Hypothalamus (tissue), 51 donors: ENCODE measurements at regions not wholly inside any gene's neighbourhood (a gene's known extent, or its start where the extent isn't known, plus 50 kb on each side); places are given as distances from the start of the nearest gene placed in this dataset.
"Not testable (repeated sequence)": the region's sequence is repeated elsewhere in the genome, so short reads cannot be mapped to it uniquely, and the experiment has no call there.

Source experiments
- DNase-seq, 51 donors: peaks; one replicate each; lab custom pipeline; 2025; lab: John Stamatoyannopoulos, UW

DNA sequence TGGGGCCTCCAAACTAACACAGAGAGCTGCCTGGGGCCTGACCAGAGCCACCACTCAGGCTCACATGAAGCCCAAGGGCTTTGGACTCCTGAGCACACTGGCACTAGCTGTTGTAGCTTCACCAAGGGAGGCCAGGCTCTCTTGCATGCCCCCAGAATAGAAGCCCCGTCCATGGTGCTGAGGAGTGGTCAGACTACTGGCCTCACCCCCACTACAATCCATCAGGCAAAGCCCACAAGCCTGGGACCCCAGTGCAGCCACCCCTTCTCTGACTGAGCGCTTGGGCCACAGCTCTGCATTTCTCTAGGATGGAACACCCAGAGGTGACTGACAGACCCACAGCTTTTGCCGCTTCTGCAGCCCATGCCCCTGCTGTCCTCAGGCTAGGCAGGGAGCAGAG, 180.8 kb downstream of the PYDC2 start:
- DNase-seq: no peak

DNA sequence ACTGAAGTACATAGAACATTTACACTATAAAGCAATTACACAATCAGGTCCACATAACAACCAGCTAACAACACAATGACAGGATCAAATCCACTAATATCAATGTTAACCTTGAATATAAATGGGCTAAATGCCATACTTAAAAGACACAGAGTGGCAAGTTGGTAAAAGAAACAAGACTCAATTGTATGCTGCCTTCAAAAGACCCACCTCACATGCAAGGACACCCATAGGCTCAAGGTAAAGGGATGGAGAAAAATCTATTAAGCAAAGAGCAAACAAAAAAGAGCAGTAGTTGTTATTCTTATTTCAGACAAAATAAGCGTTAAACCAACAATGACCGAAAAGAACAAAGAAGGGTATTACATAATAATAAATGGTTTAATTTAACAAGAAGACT, 183.3 kb downstream of the PYDC2 start:
- no peak for DNase-seq

DNA sequence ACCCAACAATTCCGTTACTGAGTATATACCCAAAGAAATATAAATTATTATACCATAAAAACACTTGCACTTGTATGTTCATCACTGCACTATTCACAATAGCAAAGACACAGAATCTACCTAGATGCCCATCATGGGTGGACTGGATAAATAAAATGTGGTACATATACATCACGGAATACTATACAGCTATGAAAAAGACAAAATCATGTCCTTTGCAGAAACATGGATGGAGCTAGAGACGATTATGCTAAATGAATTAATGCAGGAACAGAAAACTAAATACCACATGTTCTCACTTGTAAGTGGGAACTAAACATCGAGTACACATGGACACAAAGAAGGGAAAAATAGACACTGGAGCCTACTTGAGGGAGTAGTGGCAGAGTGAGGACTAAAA, 185.3 kb downstream of the PYDC2 start:
- no peak for DNase-seq

DNA sequence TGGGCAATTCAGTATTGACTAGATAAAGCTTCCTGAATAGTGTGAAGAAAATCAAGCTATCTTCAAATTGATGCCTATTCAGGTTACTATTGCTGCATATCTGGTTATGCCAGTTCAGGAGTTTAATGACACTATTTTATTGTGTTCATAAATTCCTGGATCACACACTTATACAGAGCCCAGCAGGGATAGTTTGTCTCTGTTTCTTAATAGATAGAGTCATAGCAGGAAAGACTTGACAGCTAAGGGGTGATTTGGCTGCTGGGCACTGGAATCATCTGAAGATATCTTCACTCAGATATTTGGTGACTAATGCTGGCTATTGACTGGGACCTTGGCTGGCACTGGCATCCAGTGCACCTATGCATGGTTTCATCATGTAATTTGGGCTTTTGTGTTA, 187.8 kb downstream of the PYDC2 start:
- no peak for DNase-seq

DNA sequence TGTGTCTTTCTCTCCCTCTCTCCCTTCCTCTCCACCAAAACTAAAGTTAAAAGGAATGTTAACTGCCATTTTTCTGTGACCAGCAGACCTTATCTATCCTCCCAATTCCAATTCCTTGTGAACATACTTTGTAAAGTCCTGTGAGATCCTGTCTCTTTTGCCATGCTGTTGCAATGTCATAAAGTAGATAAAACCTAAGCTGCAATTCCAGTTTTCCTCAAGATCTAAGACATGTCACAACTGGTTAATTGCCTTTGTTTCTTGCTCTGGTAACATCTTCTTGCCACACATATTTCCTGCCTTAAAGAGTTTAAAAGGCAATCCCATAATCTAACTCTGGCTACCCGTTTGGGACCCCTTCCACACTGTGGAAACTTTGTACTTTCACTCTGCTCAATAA, 188.7 kb downstream of the PYDC2 start:
- no peak for DNase-seq

DNA sequence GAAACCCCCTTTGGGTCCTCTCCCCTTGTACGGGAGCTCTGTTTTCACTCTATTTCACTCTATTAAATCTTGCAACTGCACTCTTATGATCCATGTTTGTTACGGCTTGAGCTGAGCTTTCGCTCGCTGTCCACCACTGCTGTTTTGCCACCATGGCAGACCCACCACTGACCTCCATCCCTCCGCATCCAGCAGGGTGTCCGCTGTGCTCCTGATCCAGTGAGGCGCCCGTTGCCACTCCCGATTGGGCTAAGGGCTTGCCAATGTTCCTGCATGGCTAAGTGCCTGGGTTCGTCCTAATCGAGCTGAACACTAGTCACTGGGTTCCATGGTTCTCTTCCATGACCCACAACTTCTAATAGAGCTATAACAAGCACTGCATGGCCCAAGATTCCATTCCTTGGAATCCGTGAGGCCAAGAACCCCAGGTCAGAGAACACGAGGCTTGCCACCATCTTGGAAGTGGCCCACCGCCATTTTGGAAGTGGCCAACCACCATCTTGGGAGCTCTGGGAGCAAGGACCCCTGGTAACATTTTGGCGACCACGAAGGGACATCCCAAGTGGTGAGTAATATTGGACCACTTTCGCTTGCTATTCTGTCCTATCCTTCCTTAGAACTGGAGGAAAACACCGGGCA, 197.9 kb downstream of the PYDC2 start:
- DNase-seq: not testable (repeated sequence)

DNA sequence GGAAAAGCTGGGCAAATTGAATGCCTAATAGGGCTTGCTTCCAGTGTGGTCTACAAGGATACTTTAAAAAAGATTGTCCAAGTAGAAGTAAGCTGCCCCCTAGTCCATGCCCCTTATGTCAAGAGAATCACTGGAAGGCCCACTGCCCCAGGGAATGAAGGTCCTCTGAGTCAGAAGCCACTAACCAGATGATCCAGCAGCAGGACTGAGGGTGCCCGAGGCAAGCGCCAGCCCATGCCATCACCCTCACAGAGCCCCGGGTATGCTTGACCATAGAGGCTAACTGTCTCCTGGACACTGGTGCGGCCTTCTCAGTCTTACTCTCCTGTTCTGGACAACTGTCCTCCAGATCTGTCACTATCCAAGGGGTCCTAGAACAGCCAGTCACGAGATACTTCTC, 201.2 kb downstream of the PYDC2 start:
- DNase-seq: not testable (repeated sequence)

DNA sequence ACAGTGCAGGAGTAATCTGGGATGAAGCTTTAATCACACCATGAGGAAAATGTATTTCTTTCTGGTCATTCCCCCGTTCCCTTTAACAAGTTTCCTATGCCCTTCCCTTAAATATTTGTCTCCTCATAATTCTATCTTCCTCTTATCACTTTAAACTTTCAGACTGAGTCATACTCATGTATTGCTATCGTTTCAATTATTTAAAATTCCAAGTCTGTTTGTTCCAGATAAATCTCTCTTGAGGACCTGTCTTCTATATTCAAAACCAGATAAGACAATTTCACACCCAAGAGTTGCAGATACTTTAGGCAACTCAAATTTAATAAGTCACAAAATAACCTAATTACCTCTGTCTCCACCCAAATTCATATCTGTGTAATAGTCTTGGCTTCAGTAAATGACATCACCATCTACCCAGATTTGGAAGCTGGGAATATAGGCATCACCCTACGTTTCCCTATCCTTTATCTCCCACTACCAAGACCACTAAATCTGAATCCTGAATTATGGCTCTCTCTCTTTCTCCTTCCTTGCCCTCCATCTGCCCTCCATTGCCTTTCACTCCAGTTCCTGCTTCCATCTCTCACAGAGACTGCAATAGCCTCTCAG, 220.1 kb downstream of the PYDC2 start:
- no peak for DNase-seq

DNA sequence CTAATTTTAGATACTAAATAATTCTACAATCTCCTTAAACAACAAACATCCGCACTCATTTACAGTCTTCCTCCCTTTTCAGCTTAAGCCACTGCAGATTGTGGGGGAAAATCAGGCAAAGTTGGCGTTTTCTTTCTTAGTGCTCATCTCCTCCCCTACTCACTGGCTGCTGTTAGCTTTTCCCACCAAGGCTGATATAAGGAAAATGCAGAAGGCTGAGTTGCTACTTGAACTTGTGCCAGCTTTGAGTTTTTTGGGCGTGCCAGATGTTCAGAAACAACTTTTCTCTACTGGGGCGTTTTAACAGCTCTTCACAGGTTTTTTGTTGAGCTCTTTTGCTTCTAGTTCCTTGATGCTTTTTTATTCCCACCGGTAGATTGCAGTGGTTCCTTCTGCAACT, 222.0 kb downstream of the PYDC2 start:
- DNase-seq: no peak

DNA sequence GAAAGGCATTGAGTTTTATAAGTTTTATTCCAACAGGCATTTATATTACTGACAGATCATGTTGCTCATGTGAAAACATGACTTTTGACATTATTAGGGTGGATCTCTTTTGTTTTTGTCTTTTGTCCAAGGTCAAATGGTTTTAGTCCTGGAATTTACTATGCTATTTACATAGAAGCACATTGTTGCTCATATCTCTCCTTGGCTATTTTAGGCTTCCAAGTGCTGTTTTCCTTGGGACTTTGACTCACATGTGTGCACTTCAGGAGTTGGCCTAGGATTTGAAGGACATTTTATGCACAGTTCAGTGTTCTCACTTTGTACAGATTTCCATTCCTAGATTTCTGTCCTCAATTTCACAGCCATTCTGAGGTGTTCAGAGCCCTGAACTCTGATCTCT, 225.7 kb downstream of the PYDC2 start:
- no peak for DNase-seq

DNA sequence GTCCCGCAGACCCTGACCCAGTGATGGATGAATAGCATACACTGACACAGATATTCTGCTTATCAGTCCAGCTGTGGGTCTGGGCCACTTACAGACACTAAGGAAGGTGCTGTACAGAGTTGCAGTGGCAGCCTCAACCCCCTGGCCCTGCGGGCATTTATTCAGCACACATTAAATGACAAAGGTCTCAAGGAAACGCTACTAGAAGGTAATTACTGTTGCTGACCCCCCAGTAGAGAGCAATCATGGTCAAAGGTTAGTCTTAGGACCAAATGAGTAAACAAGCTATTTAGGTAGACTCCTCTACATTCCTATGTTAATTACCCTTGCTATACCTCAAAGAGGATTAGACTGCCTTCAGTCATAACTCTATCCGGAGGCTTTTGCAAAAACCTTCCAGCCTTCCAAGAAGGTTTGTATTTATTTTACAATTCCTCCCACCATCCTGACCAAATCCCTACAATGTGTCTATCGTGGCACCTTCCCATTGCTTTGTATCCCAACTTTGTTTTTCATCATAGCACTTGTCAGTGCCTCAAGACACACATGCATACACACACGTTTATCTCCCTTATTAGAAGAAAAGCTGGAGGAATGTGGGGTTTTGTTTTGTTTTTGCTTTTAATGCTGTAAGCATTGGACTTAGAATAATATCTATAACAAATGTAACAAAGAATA, 227.9 kb downstream of the PYDC2 start:
- DNase-seq: no peak

DNA sequence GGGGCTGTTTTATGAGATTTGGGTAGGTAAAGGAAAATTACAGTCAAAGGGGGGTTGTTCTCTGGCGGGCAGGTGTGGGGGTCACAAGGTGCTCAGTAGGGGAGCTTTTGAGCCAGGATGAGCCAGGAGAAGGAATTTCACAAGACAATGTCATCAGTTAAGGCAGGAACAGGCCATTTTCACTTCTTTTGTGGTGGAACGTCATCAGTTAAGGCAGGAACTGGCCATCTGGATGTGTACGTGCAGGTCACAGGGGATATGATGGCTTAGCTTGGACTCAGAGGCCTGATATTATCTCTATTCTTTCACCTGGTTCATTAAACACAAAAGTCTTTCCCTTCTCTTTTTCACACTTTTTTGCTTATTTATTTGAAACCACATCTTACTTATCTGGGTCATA, 230.2 kb downstream of the PYDC2 start:
- not testable (repeated sequence) for DNase-seq

DNA sequence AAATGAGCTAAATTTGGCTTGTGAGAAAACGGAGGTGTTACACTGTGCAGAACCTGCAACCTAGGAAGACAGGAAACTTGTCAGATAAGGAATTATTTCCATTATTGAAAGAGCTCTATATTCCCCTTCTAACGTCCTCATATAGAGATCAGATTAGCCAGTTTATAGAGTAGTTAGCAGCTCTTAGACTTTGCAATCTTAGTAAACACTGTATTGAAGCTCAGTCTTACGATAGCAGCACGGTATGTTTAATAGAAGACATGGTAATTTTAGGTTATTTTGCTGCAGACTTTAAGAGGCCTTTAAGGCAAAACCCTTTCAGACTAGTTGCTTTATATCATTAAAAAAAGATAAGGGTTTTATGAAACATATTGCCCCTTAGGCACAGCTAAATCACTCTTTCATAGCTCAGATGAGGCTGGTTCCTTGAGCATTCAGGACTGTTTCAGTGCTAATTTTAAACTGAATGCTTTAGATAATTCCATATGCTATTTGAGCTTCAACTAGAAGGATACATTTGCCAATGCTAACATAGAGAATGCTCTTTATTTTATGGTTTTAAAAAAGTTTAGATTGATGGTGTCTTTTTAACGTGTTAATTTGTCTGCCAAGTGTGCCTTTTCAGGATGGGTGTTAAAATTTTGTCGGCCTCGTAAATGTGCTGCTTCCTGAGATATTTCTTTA, 234.3 kb downstream of the PYDC2 start:
- no peak for DNase-seq

DNA sequence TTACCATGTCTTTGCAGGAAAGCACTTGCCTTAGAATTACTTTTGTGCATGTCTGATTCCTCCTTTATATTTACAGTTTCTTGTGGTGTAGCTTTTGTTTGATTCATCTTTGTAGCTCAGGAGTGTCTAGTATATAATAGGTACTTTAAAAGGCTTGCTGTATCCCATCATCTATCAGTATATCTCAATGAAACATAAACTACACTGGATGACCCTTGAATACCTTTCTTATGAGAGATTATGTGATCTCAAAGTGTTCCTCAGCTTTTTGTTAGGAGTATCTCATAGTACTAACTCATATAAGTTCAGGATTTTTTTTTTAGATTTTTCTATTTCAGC, 234.8 kb downstream of the PYDC2 start:
- no peak for DNase-seq

DNA sequence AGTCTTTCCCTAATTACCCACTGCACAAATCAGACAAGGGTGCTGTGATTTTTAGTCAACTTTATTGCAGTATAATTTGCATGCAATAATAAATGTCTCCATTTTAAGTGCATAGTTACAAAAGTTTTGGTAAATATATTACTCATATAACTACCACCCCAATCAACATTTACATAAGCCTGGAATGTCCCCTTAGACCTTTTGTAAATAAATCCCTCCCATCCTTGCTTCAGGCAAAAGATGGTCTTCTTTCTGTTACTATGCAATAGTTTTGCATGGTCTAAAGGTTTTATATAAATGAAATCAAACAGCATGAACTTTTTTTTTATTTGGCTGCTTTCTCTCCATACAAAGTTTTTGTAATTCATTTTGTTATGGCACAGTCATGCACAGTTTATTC, 235.4 kb downstream of the PYDC2 start:
- DNase-seq: no peak

DNA sequence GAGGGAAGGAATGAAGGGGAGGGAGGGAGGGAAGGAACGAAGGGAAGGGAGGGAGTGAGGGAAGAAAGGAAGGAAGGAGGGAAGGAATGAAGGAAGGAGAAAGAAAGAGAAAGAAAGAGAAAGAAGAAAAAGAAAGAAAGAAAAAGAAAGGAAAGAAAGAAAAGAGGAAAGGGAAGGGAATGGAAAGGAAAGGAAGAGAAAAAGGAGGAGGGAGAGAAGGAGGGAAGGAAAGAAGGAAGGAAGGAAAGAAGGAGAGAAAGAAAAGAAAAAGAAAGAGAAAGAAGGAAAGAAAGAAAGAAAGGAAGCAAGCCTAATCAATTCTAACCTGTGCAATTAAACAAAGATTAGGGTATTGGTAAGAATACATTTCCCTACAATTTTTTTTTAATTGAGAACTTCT, 238.6 kb downstream of the PYDC2 start:
- DNase-seq: no peak

DNA sequence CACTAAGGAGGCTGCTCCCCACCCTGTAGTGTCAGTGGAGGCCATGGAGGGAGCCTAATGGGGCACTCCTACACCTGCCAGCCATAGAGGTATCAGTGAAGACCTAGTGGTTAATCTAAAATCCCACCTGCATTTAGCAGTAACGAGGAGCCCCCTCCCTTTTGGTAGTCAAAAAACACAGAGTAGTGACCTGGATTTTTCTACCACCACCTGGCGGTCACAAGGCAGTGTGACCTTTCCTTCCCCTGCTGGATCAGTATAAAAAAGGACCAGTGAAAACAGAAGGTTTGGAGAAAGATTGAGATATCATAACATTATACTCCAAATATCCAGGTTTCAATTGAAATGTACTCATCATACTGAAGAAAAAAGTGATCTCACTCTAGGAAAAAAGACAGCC, 241.2 kb downstream of the PYDC2 start:
- no peak for DNase-seq

DNA sequence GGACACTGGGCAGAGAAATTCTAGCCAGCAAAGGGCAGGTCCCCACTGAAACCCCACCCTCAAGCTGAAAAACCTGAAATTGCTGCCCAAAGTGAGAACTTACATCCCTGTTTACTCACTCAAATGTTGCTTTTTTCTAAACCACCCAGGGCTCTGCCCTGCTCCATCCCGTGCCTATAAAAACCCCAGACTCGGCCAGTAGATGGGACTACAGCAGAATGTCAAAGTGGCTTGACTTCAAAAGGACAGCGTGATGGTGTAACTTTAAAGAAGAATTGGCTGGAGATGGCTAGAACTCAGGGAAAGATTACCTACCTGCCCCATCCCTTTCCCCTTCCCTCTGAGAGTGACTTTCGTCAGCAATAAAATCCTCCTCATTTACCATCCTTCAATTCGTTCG, 246.9 kb downstream of the PYDC2 start:
- no peak for DNase-seq

DNA sequence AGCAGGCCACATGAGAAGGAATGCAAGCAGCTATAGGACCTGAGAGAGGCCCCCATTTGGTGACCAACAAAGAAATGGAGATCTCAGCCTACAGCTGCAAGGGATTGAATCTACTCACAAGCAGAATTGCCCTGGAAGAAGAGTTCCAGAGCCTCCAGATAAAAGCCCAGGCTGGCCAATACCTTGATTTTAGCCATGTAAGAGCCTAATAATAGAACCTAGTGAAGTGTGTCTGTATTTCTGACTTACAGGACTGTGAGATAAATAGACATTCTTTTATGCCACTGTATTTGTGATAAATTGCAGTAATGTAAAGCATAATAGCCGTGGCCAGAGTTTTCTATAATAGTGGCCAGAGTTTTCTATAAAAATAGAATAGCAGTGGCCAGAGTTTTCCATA, 254.6 kb downstream of the PYDC2 start:
- no peak for DNase-seq

DNA sequence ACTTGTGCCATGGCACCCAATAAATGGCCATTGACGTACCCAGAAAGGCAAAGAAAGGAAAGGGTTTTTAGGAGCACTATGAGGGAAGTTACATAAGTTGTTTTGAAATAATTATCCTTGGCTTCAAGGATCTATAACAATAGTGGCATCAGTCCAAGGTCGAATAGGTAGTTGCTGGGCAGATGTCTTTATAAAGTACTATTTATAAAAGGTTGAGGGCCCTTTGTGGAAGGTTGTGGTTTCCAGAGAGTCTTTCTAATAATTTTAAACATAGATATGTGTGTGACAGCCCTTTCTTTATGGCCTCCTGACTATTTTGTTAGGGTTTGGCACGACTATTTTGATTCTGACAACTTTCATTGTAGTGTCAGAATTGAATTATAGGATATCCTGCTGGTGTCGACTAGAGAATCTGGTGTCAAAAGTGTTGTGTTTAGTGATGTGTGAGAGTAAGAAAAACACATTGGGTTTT, 260.5 kb downstream of the PYDC2 start:
- no peak for DNase-seq

DNA sequence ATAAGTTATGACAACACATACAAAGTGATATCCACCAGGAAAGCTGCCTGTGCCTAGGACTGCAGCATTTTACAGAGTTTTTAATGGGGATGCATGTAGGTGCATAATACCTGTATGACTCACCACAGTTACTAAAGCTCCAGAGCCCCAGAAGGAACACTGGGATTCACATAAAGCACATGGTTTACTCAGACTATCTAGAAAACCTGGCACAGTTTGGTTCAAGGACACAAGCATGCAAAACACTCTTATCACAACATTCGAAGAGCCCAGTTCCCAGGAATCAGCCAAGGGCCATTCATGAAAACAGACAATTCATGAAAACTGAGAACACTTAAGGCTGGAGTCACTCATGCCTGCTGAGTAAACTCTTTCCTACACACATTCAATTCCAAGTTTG, 261.0 kb downstream of the PYDC2 start:
- no peak for DNase-seq

DNA sequence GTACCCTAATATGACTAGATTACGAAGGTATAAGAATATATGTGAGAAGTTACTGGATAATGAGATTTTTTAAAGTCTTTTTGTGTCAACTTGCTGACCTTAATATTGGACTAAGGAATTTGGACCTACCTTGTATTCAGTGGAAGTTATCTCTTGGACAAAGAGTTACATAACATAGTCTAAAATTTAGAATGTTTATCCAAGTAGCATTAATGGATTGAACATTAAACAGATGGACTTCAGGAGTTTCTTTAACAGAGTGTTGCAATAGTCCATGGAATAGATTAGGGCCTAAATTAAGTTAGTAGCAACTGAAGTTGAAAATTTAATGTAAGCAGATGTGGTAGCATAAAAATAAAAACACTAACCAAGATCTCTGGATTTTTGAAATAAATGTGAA, 266.4 kb downstream of the PYDC2 start:
- DNase-seq: no peak
